Osteocyte (in vitro differentiated cells): ENCODE measurements at regions not wholly inside any gene's neighbourhood (a gene's known extent, or its start where the extent isn't known, plus 50 kb on each side); places are given as distances from the start of the nearest gene placed in this dataset.

Experiments
- DNase-seq: peaks from one replicate; pipeline ENCODE4 v3.0.0; 2021; ENCODE audit warnings: mixed read lengths; ENCODE audit not compliant: unreplicated experiment; ENCODE audit errors: extremely low spot score
- H3K27ac Mint-ChIP-seq: one replicate; pipeline ENCODE4 v1.8.0; 2021; ENCODE audit warnings: mild to moderate bottlenecking, mixed read lengths; ENCODE audit not compliant: unreplicated experiment
- H3K27me3 Mint-ChIP-seq: one replicate; pipeline ENCODE4 v1.8.0; 2021; ENCODE audit warnings: mixed read lengths; ENCODE audit not compliant: unreplicated experiment
- H3K36me3 Mint-ChIP-seq: one replicate; pipeline ENCODE4 v1.8.0; 2021; ENCODE audit warnings: mixed read lengths; ENCODE audit not compliant: unreplicated experiment
- H3K4me1 Mint-ChIP-seq: one replicate; pipeline ENCODE4 v1.8.0; 2021; ENCODE audit warnings: mixed read lengths; ENCODE audit not compliant: unreplicated experiment
- H3K4me3 Mint-ChIP-seq: one replicate; pipeline ENCODE4 v1.8.0; 2021; ENCODE audit warnings: mild to moderate bottlenecking, moderate library complexity, mixed read lengths; ENCODE audit not compliant: unreplicated experiment
- H3K9me3 Mint-ChIP-seq: one replicate; pipeline ENCODE4 v1.8.0; 2021; ENCODE audit warnings: mixed read lengths; ENCODE audit not compliant: unreplicated experiment
- CTCF ChIP-seq: fragments of 200-600 bp; sonication (generic); IDR thresholded peaks from 2 replicates; pipeline ENCODE4 v1.5.0; 2021; ENCODE audit warnings: antibody characterized with exemption, mild to moderate bottlenecking, moderate library complexity

- H3K27me3 Mint-ChIP-seq, result peaks cover 34% of the 10 kb centered on the region
- no peak for TF ChIP-seq CTCF
Observed at GRCh38 chr2:58702302-58702885, 461.3 kb upstream of the FANCL start.

DNA sequence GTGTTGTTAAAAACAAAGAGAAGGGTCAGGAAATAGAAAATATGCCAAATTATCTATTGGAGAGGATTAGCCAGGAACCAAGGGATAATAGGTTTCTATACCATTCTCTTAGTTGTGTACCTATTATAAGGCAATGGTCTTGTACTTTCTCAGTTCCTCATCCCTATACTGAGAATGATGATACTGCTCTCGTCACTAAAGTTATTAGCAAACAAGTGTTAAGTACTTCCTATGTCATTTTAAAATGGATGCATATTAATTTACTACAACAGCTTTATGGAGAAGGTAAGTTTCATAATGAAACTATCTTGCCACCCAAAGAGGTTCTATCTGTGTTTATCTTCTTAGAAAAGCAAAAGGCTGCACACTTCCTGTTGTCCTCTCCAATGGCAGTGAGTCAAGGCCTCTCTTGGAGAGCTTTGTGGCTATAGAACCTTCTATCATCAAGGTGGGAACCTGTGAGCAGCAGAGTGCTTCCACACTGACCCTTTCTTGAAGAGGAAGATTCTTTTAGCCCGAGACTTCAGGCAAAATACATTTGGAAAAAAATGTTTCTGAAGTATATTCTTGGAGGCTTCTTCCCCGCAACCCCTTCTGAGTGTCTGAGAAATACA lies 460.7 kb upstream of the FANCL start:
- no peak overlapping the region for H3K27ac Mint-ChIP-seq
- DNase-seq, result no peak
- H3K9me3 Mint-ChIP-seq, result no peaks in the 10 kb centered on the region
- no peaks in the 10 kb centered on the region for H3K4me1 Mint-ChIP-seq
- H3K4me3 Mint-ChIP-seq, result no peak overlapping the region
- H3K36me3 Mint-ChIP-seq, result no peaks in the 10 kb centered on the region
- no peak for TF ChIP-seq CTCF
- peaks cover 34% of the 10 kb centered on the region for H3K27me3 Mint-ChIP-seq

More at GRCh38 chr2:58702302-58702885, 461.3 kb upstream of the FANCL start:
- Mint-ChIP-seq H3K4me3 (no peak overlapping the region), H3K4me1 (no peaks in the 10 kb centered on the region), H3K36me3 (no peaks in the 10 kb centered on the region), H3K9me3 (no peaks in the 10 kb centered on the region), H3K27ac (no peak overlapping the region)
- DNase-seq, result no peak

- H3K27ac Mint-ChIP-seq, result no peak overlapping the region
- no peaks in the 10 kb centered on the region for H3K9me3 Mint-ChIP-seq
- H3K4me1 Mint-ChIP-seq, result no peaks in the 10 kb centered on the region
- no peaks in the 10 kb centered on the region for H3K36me3 Mint-ChIP-seq
- H3K4me3 Mint-ChIP-seq, result no peak overlapping the region
- no peak for DNase-seq
- peaks cover 31% of the 10 kb centered on the region for H3K27me3 Mint-ChIP-seq
- TF ChIP-seq CTCF, result no peak
Observed at GRCh38 chr2:58700591-58700990, 459.5 kb upstream of the FANCL start.

- Mint-ChIP-seq H3K9me3 (no peaks in the 10 kb centered on the region), H3K27me3 (peaks cover 27% of the 10 kb centered on the region)
Observed at GRCh38 chr2:58699411-58699810, 458.3 kb upstream of the FANCL start.

More at GRCh38 chr2:58699411-58699810, 458.3 kb upstream of the FANCL start:
- H3K4me3 Mint-ChIP-seq, result no peak overlapping the region
- no peak for DNase-seq
- no peaks in the 10 kb centered on the region for H3K4me1 Mint-ChIP-seq
- H3K27ac Mint-ChIP-seq, result no peak overlapping the region
- no peak for TF ChIP-seq CTCF
- H3K36me3 Mint-ChIP-seq, result no peaks in the 10 kb centered on the region
